ENCODE measurements at regions not wholly inside any gene's neighbourhood (a gene's known extent, or its start where the extent isn't known, plus 50 kb on each side); places are given as distances from the start of the nearest gene placed in this dataset.

DNA sequence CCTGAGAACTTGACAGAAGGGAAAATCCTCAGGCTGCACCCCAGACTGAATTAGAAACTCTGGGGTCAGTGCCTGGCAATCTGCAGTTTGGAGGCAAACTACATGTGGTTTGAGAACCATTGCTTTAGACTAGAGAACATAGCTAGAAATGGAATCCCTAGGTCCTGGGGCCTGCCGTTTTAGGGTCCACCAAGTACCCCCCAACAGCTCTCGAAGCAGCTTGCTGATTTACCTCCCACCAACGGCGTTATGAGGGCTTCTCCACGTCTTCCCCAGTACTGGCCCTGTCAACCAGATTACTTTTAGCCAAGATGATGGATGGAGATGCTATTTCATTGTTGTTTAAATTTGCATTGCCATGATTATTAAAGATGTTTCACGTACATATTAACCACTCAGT lies 272.5 kb downstream of the XXYLT1 start:
- TF ChIP-seq LEF1 (IDR thresholded peaks at IDR 0.05; ENCODE audit: borderline replicate concordance) (no peak), FOXA1 (IDR thresholded peaks at IDR 0.05) (no peak), SUZ12 (IDR thresholded peaks at IDR 0.05) (no peak), FOXK2 (IDR thresholded peaks at IDR 0.05) (no peak), HDGF (IDR thresholded peaks at IDR 0.05; ENCODE audit: borderline replicate concordance) (no peak), L3MBTL2 (conservative IDR thresholded peaks at IDR 0.05) (no peak), FOXM1 (IDR thresholded peaks at IDR 0.05; ENCODE audit: borderline replicate concordance) (no peak), ARNT (IDR thresholded peaks at IDR 0.05) (no peak), CTBP1 (IDR thresholded peaks at IDR 0.05; ENCODE audit: borderline replicate concordance) (no peak)
